Ureter (tissue), 1 donor: ENCODE measurements at regions not wholly inside any gene's neighbourhood (a gene's known extent, or its start where the extent isn't known, plus 50 kb on each side); places are given as distances from the start of the nearest gene placed in this dataset.

Experiments used
- DNase-seq: peaks from one replicate; pipeline ENCODE4 v3.0.0-alpha.2; 2020; ENCODE audit warnings: low spot score
- donor health status: DM: yes; HTN: yes; CAD: no.

DNA sequence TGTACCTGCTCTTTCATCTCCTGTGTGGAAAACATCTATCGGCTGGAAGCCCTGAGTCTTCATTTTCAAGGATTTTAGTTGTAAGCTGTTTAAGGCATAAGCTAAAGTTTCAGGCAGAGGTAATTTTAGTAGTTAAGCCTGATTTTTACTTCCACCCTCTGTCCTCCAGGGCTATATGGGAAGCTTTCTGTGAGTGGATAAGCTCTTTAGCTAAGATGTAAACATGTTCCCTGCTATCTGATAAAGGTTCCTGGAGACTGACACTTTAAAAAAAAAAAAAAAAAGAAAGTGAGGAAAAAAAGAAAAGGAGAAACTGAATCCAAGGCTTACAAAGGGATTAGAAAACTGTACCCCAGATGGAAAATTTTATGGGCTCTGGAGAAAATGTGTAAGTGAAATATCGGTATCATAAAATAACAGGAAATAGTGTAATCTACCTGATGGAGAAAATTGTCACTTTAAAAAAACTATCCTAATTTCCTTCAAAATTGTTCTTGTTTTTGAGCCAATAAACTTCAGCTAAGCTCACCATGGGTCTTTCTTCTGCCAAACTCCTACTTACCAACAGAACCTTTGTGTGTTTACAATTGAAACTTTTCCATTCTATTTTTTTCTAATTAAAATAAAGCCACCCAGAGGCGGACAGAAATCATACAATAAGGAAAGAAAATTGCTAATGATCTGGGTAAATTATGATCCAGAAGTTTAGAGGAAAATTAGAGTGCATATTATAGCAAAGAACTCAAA, 180.5 kb downstream of the TGFB2 start:
- no peak for DNase-seq

DNA sequence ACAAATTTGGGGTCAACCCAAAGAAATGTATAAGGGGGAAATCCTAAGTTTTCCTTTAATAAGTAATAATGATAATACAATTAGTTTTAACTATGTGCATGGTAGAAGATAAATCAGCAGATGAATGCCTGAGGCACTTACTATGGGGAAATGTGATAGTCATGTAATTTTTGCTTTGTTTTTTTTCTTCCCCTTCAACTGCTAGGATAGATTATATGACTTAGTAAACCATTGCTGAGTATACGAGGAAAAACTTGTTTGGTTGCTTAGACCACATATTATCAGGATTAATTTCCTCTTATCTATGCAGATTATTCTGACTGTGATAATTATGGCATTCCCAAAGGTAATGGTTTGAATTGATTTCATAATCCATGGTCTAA, 181.1 kb downstream of the TGFB2 start:
- no peak for DNase-seq

DNA sequence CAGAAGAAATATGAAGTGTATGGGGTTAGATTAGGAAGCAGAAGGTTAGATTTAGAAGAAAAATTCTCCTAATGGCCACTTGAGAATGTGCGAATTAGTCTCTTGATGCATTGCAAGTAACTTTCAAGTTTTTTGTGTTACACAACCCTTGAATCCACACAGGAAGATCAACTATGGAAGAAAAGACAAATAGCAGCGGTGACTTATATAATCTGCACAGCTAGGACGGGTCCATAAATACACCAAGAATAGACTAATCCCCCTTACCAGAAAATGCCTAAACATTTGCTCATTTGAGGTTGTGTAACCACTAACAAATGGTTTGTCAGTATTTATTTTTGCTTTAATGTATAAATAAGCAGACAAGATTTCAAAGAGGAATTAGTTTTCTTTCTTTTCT, 182.6 kb downstream of the TGFB2 start:
- DNase-seq: no peak

DNA sequence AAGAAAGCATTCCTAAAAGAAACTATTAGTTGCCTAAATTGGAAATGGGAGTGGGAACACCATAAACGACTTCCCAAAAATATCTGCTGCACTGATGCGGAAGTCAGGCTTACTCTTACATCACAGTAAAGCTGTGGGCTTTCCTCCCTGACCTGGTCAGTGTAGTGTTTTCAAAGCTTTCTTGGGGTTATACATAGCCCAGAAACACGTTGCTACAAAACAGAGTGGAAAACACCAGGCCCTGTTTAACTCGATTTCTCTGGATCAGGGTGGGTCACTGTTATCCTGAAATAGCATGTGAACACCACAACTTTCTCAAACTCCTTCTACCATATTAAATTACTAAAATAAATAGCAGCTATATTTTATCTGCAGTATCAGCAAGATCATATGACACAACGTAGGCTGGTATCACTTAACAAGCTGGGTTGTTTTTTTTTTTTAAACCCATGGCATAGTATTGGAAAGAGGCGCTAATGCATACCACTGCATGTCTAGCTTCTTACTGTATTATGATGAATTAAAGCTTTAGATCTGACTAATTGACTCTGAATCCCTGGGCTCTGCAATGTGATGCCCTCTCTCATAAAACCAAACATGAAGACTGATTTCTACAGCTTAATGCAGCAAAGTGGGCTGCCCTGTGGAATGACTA, 184.6 kb downstream of the TGFB2 start:
- no peak for DNase-seq

DNA sequence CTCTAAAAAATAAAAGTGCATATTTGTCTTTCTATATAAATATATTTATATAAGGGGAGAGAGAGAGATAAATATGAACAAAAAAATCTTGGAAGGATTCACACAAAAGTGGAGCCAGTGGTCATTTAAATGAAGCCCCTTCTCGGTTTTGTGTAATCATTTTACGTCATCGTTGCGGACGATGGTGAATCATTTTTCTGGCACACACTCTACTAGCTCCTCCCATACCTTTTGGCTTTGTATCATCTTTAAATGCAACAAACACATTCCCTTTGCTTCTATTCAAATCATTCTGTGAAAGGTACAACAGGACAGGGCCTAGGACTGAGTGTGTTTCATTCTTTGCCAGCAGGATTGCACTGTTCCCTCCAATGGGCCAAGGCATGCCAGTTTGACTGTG, 186.8 kb downstream of the TGFB2 start:
- DNase-seq: no peak

DNA sequence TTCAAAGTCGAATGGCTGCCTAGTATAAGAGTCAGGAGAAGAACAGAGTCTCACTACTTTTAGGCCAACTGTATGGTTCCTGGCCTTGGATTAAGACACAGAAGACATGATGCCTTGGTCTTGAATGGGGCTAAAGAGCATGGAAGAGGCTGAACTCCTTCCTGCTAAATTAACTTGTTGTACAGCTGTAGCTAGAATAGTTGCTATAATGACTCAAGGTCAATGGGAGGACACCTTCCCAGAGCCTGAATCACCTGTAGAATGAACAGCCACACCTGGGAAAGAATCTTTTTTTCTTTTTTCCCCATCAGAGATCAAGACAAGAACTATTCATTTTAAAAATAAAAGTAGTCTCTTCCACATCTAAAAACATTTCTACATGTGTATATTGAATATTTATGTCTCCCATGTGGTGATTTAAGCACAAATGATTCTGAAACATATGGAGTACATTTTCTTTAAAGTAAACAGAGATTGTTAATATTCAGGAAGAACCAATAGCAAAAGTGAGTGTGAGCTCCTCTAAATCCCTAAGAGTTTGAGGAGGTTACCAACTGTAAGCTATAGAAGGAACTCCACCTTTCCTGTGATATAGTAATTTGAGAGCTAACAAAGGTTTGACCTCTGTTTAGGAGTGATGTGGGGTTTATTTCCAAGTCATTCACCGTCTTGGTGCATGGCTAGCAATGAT, 191.3 kb downstream of the TGFB2 start:
- no peak for DNase-seq

DNA sequence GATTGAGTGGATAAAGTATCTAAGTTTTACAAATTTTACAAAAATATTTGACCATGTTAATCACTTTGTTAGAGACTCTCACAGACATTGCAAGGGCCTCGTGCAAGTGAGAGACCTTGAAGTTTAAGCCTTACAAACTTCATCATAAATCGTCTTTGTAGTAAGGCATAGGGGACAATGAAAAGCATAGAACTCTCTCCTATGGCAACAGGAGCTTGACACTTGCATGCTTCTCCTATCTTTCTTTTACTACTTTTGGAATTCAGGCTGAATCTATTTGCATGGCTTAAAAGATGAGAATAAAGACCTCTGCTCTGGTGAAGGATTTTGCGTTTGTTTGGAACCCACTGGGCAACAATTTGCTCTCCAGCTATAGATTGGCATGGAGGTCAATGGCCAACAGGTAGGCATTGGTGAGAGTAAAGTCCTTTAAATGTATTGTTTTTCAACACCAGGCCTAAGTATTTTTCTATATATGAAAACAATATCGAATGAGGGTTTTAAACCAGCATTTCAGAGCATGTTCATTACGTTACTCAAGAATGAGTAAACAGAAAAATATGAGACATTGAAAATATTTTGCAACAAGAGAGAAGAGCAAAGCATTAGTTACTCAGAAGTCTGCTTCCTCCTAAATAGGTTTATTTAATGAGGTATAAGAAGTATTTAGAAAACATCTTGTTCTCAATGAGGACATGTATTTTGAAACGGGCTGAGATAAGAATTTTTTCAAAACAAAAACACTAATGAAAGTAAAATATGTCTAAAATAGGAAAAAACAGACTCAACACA, 192.2 kb downstream of the TGFB2 start:
- no peak for DNase-seq

DNA sequence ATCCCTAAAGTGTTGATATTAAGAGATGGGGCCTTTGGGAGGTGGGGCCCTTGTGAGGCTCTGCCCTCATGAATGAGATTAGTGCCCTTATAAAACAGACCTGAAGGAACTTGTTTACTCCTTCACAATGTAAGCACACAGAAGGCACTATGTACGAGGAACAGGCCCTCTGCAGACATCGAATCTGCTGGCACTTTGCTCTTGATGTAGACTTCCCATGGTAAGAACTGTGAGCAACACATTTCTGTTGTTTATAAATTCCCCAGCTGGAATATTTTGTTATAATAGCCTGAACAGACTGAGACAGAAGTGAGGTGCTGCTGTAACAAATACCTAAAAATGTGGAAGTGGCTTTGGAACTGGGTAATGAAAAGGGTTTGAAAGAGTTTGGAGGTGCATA, 193.2 kb downstream of the TGFB2 start:
- no peak for DNase-seq

DNA sequence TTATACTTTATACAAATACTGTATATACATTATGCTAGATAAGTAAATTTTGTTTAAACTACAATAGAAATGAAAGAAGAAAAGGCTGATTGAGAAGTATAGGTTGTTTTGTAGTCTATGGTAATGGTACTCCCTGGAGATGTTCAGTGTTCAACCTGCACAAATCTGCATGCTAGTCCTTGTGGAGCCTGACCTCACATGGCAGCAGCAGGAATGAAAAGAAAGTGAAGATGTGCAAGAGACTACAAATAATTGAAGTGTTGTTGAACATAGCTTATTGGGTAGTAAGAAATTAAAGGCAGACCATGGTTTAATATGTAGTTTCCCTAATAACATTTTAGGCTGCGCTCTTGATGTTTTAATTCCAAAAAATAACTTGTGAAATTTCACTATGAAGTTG, 201.2 kb downstream of the TGFB2 start:
- no peak for DNase-seq

DNA sequence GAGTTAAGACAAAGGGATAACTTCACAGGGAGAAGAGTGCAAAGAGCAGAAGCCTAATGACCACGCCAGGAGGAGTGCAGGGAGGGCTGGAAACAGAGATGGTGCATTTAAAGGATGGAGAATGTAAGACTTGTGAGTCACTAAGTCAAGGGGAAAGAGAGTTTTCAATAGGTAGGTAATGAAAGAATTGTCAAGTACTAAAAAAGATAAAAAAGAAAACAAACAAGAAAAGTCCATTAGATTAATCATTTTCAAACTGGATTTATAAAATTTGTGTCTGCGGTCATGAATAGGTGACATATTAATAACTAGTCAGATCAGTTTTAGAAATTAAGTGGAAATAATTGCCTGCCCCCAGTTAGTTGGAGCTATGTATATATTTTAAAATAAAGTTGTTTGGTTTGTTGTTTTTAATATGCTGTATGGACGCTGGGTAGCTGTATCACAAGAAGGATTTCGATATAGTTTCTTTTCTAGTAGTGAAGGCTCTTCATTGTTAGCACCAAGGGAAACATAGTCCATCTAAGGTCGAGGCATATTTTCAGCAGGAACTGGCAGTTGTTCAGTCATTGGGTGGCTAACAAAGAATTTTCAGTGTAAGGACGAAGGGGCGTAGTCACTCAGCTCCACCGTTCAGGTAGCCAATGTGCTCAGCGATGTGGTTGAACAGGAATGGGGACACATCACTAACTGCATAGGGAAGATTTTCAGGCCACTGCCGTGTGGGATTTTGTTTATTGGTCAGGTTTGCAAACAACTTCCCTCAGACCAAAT, 203.0 kb downstream of the TGFB2 start:
- DNase-seq: no peak

DNA sequence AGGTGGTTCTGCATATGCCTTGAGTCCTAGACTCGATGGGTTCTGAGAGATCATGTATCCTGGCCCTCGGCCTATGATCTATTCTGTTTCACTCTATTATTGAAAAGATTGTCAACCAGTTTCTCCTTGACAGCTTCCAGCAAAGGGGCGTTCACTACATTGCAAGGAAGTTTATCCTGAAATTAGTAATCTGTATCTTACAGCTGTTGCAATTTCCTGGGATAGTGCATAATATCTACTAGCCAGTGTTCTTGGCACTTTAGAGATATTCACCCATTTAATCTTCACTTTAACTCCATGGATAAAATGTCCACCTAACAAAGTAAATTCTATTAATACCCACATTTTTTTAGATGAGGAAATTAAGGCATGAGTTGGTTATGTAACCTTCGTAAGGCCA, 203.6 kb downstream of the TGFB2 start:
- DNase-seq: no peak

DNA sequence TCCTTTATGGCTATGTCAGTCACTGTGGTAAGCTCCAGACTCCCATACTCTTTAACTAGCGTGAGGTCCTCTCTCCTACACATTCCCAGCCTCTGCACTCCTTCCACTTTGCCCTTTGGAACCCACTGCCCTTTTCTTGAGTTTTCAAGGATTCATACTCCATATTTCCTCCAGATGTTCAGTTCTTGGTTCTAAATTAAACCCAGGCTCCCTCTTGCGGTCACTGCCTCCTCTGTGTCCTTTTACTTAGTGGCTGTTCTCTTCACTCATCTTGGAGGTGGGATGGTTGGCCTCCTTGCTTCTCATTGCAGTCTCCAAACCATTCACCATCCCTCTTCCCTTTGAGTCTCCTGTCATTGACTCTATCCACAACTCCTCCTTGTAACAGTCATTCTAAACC, 208.1 kb downstream of the TGFB2 start:
- no peak for DNase-seq

DNA sequence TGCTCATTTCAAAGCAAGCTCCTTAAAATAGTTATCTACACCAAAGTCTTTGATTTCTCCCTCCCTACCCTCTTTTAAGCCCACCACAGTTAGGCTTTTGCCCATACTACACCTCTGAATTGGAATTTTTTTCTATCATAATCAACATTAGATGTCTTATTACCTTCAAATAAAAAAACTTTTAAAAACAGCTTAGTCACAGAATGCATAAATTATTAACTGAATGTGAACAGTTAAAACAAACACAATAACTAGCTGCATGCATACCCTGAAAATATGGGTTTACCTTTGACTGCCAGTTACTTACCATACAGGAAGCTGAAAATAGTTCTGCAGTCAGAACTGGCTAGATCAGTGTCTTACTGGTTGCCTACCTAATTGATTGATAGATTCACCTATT, 210.9 kb downstream of the TGFB2 start:
- no peak for DNase-seq

DNA sequence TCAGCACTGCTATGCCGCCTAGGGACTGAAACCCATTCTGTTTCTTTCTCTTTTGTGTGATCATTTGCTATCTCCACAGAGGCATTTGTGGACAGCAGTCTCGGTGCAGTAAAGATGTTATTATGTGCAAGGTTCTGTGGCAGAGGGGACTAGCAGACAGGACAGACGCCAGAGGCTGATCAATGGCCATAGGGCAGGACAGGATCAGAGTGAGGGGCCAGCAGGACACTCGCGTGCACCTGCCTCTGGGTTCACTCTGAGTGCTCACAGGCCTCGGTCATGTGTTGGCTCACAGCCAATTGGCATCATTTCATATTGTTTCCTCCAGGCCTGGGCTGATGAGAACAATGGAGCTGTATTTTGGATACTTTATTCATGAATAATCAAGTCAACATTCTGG, 212.6 kb downstream of the TGFB2 start:
- DNase-seq: no peak

DNA sequence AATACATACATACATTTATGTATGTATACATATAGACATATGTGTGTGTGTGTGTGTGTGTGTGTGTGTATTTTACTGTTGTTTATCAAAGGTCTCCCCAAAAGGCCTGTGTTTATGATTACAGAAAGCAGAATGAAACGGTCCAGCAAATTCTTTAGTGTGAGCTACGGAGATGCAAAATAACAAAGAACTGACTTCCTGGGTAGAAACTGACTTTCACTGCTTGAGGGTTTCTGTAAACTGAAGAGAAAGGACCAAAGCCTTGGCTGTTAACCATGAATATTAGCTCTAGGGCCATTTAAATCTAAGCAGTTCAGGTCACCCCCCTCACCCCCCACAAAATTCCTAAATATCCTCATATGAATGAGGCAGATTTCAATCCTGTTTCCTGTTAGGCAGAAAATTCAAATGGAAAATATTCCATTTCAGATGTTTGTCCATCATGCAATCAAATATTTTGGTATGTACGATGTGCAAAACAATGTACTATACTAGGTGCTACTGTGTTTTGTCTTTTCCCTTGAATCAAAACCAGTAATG, 213.2 kb downstream of the TGFB2 start:
- no peak for DNase-seq

DNA sequence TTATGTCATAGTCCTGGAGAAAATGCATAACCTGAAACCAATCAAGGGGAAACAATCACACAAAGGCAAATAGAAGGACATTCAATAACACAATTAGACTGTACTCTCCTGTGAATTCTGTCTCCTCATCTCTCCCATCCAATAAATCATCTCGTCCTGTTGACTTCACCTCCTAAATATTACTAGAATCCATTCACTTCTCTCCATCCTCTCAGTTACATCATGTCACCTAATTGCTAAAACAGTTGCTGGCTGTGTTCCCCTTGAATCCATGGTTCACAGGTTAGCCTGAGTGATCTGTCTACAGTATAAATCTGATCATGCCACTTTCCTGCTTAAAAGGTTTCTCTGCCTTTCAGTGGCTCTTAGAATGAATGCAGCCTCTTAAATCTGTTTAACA, 220.2 kb downstream of the TGFB2 start:
- no peak for DNase-seq

DNA sequence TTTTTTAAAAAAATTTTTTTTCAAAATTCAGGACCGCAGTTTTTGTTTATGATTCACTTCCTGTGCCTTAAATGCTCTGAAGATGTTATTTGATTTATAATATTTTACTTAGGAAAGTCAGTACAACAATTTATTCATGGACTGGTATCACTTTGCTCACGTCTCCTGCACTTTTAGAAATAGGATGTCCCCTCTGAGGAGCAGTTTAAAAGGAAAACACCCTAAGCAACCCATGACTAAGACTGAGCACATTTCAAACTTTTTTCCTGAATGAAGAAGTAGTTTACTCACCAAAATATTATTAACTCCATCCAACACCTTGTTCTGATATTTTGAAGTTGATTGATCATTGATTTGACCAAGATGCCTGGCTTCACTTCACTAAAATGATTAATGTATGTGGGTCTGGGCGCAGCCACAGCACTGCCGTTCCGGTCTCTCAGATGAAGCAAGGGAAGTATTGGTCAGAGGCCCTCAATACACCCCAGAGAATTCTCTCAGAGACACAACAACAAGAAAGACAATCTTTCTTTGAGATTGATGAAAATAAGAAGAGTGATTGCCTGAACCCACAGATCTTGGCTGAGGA, 223.9 kb downstream of the TGFB2 start:
- no peak for DNase-seq

DNA sequence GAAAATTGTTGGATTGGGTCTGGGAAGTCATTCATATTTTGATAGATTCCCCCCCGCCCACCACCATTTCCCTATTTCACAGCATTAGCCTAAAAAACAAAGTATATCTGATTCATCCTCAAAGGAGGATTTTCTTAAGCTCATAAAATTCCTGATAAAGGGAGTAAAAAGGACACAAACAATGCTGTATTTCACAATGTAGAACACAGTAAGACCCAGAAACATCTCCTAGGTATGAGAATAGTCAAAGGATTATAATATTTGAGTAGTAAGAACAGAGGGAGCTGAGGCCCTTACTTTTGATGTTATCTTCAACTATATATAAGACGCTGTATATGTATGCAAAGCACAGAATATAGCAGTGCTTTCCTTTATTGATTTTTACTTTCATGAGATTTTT, 225.3 kb downstream of the TGFB2 start:
- DNase-seq: no peak

DNA sequence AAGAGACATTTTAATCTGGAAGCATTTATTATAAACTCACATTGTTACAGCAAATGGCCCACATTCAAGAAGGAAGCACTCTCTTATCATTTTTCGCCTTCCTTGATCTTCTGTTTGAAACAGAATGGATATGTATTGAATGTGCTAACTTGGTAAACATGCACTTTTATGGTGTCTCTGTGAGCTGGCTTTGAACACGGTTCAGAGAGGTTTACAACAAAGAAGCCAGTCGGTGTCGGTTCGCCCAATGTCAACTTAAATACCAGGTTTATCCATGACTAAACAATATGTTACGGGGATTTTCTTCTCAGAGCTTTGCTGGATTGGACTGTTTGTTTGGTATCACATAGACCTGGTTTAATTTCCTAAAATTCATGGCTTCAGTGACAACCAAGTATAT, 226.4 kb downstream of the TGFB2 start:
- no peak for DNase-seq

DNA sequence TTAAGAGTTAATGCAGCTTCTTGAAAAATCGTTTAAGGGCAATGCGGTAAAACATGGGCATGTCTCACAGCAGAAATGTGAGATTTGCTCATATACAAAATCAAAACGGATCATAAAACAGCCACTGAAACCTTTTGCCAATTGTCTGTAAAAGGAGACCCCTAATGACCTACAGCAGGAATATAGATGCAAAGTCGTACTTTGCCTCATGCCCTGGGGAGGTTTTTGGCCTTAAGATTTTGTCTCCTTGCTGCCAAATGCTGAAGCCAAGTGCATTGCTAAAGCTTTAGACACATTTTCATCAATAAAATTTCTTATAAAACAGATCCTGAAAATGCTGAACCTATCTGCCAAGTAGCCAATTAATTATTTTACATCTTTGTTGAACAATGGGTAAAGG, 226.9 kb downstream of the TGFB2 start:
- no peak for DNase-seq

DNA sequence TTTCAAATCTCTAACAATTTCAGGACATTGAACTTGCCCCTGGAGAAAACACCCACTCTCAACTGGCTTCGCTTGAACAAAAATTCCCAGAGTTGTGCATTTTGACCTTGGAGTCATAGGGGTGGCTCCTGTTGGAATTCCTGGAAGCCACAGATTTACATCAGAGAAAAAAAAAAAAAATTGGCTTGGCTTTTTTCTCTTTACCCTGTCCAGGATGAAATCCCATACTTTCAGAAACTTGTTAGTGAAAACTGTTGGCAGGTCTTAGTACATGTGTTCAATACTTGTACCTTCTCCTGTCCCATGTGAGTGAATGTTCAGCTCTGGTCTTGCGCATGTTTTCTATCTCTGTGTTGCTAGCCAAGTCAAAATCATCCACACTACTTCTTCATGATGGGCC, 228.8 kb downstream of the TGFB2 start:
- DNase-seq: no peak
